GM13977 (cell line): ENCODE measurements at regions not wholly inside any gene's neighbourhood (a gene's known extent, or its start where the extent isn't known, plus 50 kb on each side); places are given as distances from the start of the nearest gene placed in this dataset.

Experiments
- DNase-seq: peaks from one replicate; pipeline ENCODE4 v3.0.0; 2012; ENCODE audit warnings: low spot score
- CTCF ChIP-seq: IDR thresholded peaks from 2 replicates; pipeline ENCODE4 v1.5.1; 2012; ENCODE audit warnings: mild to moderate bottlenecking, control low read depth; ENCODE audit not compliant: insufficient read depth; ENCODE audit errors: extremely low read depth, missing control alignments
- in situ Hi-C: fragments of 300-500 bp; cut with MboI; formaldehyde crosslinking; loops from one replicate; pipeline ENCODE4 v1.12.0; 2022; ENCODE audit warnings: low sequenced_read_pairs, low pct_unique_long_range_greater_than_20kb, mixed read lengths, inconsistent platforms; ENCODE audit not compliant: unreplicated experiment

- TF ChIP-seq CTCF, result no peak
- DNase-seq, result no peak
- in situ Hi-C loops, result no loop called here
Observed at GRCh38 chr2:117693651-117694050, 120.8 kb upstream of the DDX18 start.

DNA sequence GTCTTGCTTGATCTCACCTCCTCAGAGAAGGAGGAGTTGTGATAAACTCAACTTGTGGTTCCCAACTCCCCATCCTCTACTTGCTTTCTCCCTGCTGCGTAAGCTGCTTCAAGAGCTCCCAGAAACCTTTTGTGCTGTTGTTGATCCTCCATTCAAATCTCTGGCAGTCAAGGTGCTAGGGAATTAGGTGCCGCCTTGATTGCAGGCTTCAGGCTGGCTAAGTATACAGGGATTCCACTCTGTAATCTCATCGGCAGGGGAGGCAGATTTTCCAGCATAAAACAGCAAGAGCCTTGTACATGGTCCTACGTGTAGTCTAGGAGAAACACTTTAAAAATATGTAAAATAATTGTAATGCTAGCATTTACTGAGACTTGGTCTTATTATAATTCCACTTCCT, 116.2 kb upstream of the DDX18 start:
- in situ Hi-C loops, result no loop called here
- no peak for DNase-seq
- no peak for TF ChIP-seq CTCF

GRCh38 chr2:117698819-117699218, 115.7 kb upstream of the DDX18 start:
- no peak for DNase-seq
- in situ Hi-C loops, result no loop called here
- TF ChIP-seq CTCF, result no peak

DNA sequence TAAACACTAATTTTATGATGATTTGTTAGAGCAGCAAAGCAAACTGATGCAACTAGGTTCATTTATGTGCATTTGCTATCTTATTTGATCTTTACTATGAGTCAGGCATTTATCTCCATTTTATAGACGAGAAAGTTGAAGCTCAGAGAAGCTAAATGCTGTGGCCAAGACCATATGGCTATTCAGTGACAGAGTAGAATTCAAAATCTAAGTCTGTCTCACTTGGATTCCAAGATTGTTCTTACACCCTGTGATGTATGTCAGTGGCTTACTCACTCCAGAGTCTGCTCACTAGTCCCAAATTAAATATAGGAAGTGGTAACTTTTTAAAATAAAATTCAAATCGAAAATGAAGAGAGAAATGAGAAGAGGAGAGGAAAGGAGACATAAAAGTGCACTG, 114.0 kb upstream of the DDX18 start:
- no peak for TF ChIP-seq CTCF
- no peak for DNase-seq
- in situ Hi-C loops, result no loop called here

DNA sequence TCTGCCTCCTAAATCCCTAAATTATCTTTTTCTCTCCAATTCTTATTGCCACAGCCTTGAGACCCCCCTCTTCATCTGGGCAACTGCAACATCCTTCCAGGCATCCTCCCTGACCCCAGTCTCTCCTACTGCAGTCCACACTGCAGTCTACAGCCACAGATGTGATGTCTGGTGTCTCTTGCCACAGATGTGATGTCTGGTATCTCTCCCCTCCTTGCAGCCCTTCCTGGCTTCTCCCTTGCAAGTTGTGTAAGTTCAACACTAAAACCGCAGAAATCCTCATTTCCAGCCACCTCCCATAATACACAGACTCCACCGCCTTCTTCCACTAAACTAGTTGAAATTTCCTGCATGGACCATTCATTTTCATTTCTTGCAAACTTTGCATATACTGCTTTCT, 113.1 kb upstream of the DDX18 start:
- in situ Hi-C loops, result no loop called here
- no peak for TF ChIP-seq CTCF
- no peak for DNase-seq

GRCh38 chr2:117702098-117702497, 112.4 kb upstream of the DDX18 start:
- in situ Hi-C loops, result no loop called here
- no peak for DNase-seq
- TF ChIP-seq CTCF, result no peak

DNA sequence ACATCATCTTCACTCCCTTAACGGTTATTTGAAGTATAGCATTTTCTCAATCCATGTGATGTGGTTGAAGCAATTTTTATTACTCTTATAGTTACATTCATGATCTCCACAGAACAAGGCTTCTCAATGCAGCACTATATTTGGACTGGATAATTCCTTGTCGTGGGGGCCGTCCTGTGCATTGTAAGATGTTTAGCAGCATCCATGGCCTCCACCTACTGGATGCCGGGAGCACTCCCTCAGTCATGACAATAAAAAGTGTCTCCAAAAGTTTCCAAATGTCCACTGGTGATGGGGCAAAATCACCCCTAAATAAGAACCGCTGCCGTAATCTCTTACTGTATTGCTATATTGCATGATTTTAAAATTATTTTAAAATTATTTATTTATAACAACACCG, 110.6 kb upstream of the DDX18 start:
- DNase-seq, result no peak
- TF ChIP-seq CTCF, result no peak
- in situ Hi-C loops, result no loop called here
